DOHH2 (cell line): ENCODE measurements at regions not wholly inside any gene's neighbourhood (a gene's known extent, or its start where the extent isn't known, plus 50 kb on each side); places are given as distances from the start of the nearest gene placed in this dataset.

Source experiments
- H3F3A ChIP-seq: fragments of 200-600 bp; sonication (generic), shearing (Covaris generic); 2 replicates; pipeline ENCODE4 v1.6.0; 2016; ENCODE audit warnings: antibody characterized with exemption, mild to moderate bottlenecking; ENCODE audit not compliant: control insufficient read depth, insufficient read depth
- H3K27ac ChIP-seq: fragments of 200-600 bp; sonication (generic); 2 replicates; pipeline ENCODE4 v1.5.1; 2014; ENCODE audit warnings: low read depth, mild to moderate bottlenecking, low read length, moderate library complexity
- H3K27me3 ChIP-seq: fragments of 200-600 bp; sonication (generic); 2 replicates; pipeline ENCODE4 v1.6.1; 2014; ENCODE audit warnings: mild to moderate bottlenecking, low read length, mixed read lengths; ENCODE audit not compliant: control insufficient read depth
- H3K36me3 ChIP-seq: fragments of 200-600 bp; sonication (generic); 2 replicates; pipeline ENCODE4 v1.6.1; 2014; ENCODE audit warnings: mild to moderate bottlenecking, low read length, moderate library complexity, mixed read lengths; ENCODE audit not compliant: control insufficient read depth
- H3K4me1 ChIP-seq: fragments of 200-600 bp; sonication (generic); 2 replicates; pipeline ENCODE4 v1.6.1; 2014; ENCODE audit warnings: mild to moderate bottlenecking, low read length, mixed read lengths; ENCODE audit not compliant: control insufficient read depth
- H3K4me2 ChIP-seq: fragments of 200-600 bp; sonication (generic); 2 replicates; pipeline ENCODE4 v1.6.0; 2014; ENCODE audit warnings: mild to moderate bottlenecking, low read length, moderate library complexity
- H3K4me3 ChIP-seq: fragments of 200-600 bp; sonication (generic); 2 replicates; pipeline ENCODE4 v1.5.1; 2014; ENCODE audit warnings: mild to moderate bottlenecking, low read length, mixed read lengths
- H3K79me2 ChIP-seq: fragments of 200-600 bp; sonication (generic); 2 replicates; pipeline ENCODE4 v1.6.1; 2014; ENCODE audit warnings: mild to moderate bottlenecking, low read length, mixed read lengths; ENCODE audit not compliant: control insufficient read depth
- H3K9me2 ChIP-seq: fragments of 200-600 bp; sonication (generic); replicated peaks from 2 replicates; pipeline ENCODE4 v1.6.1; 2014; ENCODE audit warnings: mild to moderate bottlenecking, low read length, mixed read lengths; ENCODE audit not compliant: control insufficient read depth
- H3K9me3 ChIP-seq: fragments of 200-600 bp; sonication (generic); 2 replicates; pipeline ENCODE4 v1.6.1; 2014; ENCODE audit warnings: antibody characterized with exemption, low read length, mixed read lengths; ENCODE audit not compliant: control insufficient read depth, insufficient read depth
- H4K20me1 ChIP-seq: fragments of 200-600 bp; sonication (generic); 2 replicates; pipeline ENCODE4 v1.6.0; 2014; ENCODE audit warnings: low read depth, mild to moderate bottlenecking, antibody characterized with exemption, low read length, moderate library complexity; ENCODE audit not compliant: control insufficient read depth, insufficient read depth
- EZH2phosphoT487 ChIP-seq: fragments of 200-600 bp; sonication (generic); IDR thresholded peaks from 2 replicates; pipeline ENCODE4 v1.6.1; 2017; ENCODE audit warnings: borderline replicate concordance, mild to moderate bottlenecking, antibody characterized with exemption, low read length, moderate library complexity, mixed read lengths
- TF ChIP-seq, protein P1 (sequence below): fragments of 200-600 bp; sonication (generic); IDR thresholded peaks from one replicate; pipeline ENCODE4 v1.5.1; 2014; ENCODE audit warnings: antibody characterized with exemption, mild to moderate bottlenecking, low read depth, low read length; ENCODE audit not compliant: poor library complexity, severe bottlenecking

DNA sequence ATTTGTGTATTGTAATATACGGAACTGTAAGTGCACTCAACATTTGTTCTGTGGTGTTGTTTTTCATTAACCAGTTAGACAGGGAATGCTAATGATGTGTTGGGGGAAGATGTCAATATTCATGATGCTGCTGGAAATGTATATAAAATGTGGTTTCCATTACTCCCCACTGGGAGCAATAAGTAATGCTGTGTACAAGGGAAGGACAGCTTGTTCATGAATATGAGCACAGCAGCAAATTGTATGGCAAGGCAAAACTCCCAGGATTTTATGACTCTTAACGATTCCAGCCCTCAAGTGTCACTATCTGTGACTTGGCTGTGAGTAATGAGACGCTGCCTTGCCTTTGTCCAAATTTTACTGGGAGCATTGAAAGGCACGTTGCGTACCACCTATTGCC, 312.4 kb upstream of the DDX18 start:
- H3K27ac ChIP-seq = no peak overlapping the region
- H4K20me1 ChIP-seq = no peaks in the 10 kb centered on the region
- H3K36me3 ChIP-seq = no peaks in the 10 kb centered on the region
- no peaks in the 10 kb centered on the region for H3K27me3 ChIP-seq
- no peaks in the 10 kb centered on the region for H3K79me2 ChIP-seq
- no peak overlapping the region for H3K4me2 ChIP-seq
- H3K9me2 ChIP-seq = no peaks in the 10 kb centered on the region
- no peak overlapping the region for H3K4me3 ChIP-seq
- TF ChIP-seq, protein P1, sequence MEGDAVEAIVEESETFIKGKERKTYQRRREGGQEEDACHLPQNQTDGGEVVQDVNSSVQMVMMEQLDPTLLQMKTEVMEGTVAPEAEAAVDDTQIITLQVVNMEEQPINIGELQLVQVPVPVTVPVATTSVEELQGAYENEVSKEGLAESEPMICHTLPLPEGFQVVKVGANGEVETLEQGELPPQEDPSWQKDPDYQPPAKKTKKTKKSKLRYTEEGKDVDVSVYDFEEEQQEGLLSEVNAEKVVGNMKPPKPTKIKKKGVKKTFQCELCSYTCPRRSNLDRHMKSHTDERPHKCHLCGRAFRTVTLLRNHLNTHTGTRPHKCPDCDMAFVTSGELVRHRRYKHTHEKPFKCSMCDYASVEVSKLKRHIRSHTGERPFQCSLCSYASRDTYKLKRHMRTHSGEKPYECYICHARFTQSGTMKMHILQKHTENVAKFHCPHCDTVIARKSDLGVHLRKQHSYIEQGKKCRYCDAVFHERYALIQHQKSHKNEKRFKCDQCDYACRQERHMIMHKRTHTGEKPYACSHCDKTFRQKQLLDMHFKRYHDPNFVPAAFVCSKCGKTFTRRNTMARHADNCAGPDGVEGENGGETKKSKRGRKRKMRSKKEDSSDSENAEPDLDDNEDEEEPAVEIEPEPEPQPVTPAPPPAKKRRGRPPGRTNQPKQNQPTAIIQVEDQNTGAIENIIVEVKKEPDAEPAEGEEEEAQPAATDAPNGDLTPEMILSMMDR = no peak
- no peak for TF ChIP-seq EZH2phosphoT487
- no peaks in the 10 kb centered on the region for H3K9me3 ChIP-seq
- H3F3A ChIP-seq = no peaks in the 10 kb centered on the region
- H3K4me1 ChIP-seq = no peaks in the 10 kb centered on the region

DNA sequence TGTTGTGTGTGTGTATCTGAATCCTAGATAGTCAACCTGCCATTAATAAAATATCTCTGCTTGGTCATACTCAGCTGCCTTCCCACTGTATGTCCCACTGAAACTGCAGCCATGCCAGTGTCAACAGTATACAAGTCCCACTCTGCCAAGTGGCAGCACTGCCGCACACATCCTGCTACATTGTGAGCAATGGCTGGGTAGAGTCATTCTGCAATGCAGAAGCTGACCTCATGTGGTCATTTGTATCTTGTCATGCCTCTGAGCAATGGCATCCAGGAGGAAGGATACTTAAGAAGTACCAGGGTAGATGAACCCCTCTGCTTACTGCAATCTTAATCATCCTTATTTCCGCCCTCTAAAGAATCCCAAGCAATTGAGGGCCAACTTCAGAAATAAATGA, 302.2 kb upstream of the DDX18 start:
- Histone ChIP-seq H3K36me3 (no peaks in the 10 kb centered on the region), H3K79me2 (no peaks in the 10 kb centered on the region)

DNA sequence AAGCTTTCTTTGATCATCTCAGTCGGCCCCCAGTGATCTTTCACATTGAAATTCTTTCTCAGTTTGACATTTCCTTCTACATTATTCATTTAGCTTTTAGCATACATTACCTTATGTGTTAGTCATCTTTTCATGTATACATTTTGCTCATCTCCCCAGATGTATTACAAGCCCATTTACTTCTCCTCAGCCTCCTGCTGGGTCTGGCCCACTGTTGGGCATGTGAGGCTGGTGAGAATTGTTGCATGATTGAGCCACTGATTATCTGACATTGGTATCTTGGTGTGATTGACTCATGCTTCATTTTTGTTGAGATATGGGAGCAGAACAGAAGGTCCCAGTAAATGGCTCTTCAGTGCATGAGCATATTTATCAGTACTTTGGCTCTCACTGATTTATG, 300.1 kb upstream of the DDX18 start:
- H3F3A ChIP-seq = no peaks in the 10 kb centered on the region
- no peaks in the 10 kb centered on the region for H3K36me3 ChIP-seq
- no peak overlapping the region for H3K4me2 ChIP-seq
- H3K27ac ChIP-seq = no peak overlapping the region
- no peaks in the 10 kb centered on the region for H3K79me2 ChIP-seq
- no peaks in the 10 kb centered on the region for H3K9me2 ChIP-seq
- no peaks in the 10 kb centered on the region for H4K20me1 ChIP-seq
- H3K4me3 ChIP-seq = no peak overlapping the region
- no peaks in the 10 kb centered on the region for H3K27me3 ChIP-seq
- TF ChIP-seq, protein P1 = no peak
- no peak for TF ChIP-seq EZH2phosphoT487
- H3K9me3 ChIP-seq = no peaks in the 10 kb centered on the region
- no peaks in the 10 kb centered on the region for H3K4me1 ChIP-seq

More for the DNA sequence above, 302.2 kb upstream of the DDX18 start:
- Histone ChIP-seq H3K9me2 (no peaks in the 10 kb centered on the region), H3K4me2 (no peak overlapping the region), H3K27me3 (no peaks in the 10 kb centered on the region), H3K4me3 (no peak overlapping the region), H3F3A (no peaks in the 10 kb centered on the region), H4K20me1 (no peaks in the 10 kb centered on the region), H3K4me1 (no peaks in the 10 kb centered on the region), H3K27ac (no peak overlapping the region), H3K9me3 (no peaks in the 10 kb centered on the region)
- TF ChIP-seq, protein P1 = no peak
- no peak for TF ChIP-seq EZH2phosphoT487

DNA sequence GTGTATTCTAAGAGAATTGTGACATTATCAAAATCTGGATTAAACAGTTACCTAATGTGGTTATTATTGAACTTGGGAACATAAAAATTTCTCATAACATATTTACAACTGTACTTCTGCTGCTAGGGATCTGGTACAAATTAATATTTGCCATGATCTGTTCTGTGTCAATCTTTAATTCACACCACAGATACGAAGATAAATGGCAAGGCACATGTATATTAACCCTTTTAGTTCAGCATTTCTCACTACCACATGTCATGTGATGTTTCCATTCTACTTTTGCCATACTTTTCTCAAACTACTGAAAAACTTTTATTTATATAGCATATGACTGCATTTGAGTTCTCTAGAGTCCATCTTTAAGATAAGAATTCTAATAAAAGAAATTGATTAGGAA, 295.3 kb upstream of the DDX18 start:
- Histone ChIP-seq H4K20me1 (no peaks in the 10 kb centered on the region), H3K4me2 (no peak overlapping the region), H3K27me3 (no peaks in the 10 kb centered on the region), H3K27ac (no peak overlapping the region), H3K79me2 (no peaks in the 10 kb centered on the region), H3K9me3 (no peaks in the 10 kb centered on the region), H3F3A (no peaks in the 10 kb centered on the region), H3K36me3 (no peaks in the 10 kb centered on the region), H3K4me1 (no peaks in the 10 kb centered on the region), H3K9me2 (no peaks in the 10 kb centered on the region), H3K4me3 (no peak overlapping the region)
- no peak for TF ChIP-seq EZH2phosphoT487
- TF ChIP-seq, protein P1 = no peak
